MV-4-11 (cell line): ENCODE measurements at regions not wholly inside any gene's neighbourhood (a gene's known extent, or its start where the extent isn't known, plus 50 kb on each side); places are given as distances from the start of the nearest gene placed in this dataset.
A peak's percentile ranks its signal among the peaks of the same experiment; 100 is the strongest.

Experiments used
- DNase-seq: peaks from one replicate; lab custom pipeline; 2025; lab: John Stamatoyannopoulos, UW

- DNase-seq, result peak; percentile 86
Observed at GRCh38 chr2:64854773-64855237, 134.4 kb upstream of the SLC1A4 start.

GRCh38 chr2:64857581-64858471 lies 131.4 kb upstream of the SLC1A4 start:
- no peak for DNase-seq

- peak; percentile 35 for DNase-seq
Observed at GRCh38 chr2:64858541-64859311, 130.5 kb upstream of the SLC1A4 start.

DNA sequence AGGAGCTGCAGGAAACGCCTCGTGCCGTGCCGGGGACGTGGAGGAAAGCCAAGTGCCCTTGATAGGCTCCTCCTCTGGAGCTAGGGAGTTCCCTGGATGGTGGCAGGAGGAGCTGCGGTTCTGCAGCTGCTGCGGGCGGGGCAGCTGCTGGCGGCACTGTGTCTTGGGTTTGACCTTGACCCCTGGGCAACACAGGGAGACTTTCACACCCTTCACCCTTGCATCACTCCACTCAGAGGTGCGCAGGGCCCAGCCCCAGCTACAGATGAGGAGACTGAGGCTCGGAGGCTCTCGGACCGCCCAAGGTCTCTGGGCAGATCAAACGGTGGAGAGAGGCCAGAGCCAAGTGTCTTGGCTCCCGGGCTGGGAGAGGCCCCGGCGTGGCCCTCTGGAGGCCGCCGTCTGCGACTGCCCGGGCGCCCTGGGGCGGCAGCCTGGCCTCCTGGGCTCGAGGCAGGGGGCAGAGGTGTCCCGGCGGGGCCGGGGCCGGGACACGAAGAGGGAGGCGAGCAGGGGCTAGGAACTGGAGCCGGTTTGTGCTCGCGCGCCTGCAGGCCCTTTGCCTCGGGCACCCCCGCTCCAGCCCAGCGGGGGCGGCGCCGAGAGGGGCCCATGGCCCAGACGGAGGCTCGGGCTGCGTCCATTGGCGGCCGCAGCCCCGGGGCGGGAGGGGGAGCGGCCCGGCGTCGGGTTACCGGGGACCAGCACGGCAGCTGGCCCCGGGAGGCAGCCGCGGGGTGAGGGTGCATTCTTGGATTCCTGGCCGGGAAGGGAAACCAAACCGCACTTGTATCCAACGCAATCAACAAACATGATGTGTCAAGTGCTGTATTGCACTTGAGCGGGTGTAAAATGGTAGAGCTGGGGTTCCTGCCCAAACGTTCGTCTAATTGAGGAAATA lies 129.6 kb upstream of the SLC1A4 start:
- DNase-seq, result peak; percentile 93

DNA sequence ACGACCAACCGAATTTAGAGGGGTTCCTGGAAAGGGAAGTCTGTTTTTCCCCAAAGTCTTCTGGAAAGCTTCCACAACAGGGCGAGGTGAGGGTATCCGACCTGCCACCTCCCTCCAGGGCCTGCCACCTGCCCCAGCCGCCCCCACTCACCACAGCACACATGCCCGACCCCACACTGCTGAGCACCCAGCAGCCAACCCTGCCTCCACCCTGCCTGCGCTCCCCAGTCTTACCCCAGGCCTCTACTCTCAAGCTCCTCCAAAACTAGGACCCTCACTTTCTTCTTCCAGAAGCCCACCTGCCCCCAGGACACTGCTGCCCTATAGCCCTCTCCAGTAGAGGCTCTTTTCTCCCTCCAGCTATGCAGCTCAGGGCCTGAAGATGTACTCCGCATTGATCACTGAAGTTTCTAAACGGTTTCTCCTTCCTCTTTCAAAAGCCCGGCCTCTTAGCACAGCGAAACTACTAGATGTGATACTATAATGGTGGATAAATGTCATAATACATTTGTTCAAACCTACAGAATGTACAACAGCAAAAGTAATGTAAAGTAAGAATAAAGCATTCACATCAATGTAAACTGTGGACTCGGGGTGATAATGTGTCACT lies 128.8 kb upstream of the SLC1A4 start:
- peak; percentile 75 for DNase-seq

DNA sequence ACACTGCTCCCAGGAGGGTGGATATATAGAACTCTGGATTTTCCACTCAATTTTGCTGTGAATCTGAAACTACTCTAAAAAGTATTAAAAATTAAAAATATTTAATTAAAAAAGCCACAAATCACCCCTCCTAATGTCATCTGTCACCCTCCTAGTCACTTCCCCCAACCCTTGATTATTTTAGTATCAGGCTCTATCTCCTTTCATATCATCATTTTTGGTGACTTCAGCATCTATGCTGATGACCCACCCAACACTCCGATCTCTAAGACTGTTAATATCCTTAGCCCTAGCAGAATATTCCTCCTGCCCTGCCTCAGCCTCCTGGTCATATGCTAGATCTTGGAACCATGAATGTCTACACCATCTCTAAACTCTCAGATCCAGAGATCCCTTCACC lies 128.3 kb upstream of the SLC1A4 start:
- DNase-seq, result no peak

- peak; percentile 67 for DNase-seq
Observed at GRCh38 chr2:64861452-64862397, 127.5 kb upstream of the SLC1A4 start.

DNA sequence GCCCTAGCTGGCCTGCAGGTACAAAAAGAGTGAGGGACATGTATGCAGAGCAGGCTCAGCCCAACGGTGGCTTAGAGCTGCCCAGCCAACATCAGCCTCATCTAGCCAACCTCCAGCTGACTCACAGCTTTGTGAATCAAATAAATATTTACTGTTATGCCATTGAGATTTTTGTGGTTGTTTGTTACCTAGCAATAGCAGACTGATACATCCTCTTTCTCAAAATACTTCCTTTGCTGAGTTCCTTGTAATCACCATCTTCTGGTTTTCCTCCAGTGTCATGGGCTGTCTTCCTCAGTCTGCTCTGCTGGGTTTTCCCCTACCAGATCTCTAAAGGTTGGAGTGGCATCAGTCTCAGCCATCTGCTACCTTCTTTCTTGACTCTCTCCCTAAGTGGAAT lies 126.6 kb upstream of the SLC1A4 start:
- peak; percentile 48 for DNase-seq

GRCh38 chr2:64863097-64863820 lies 125.9 kb upstream of the SLC1A4 start:
- peak; percentile 74 for DNase-seq

GRCh38 chr2:64865073-64865830 lies 123.9 kb upstream of the SLC1A4 start:
- peak; percentile 43 for DNase-seq

GRCh38 chr2:64865831-64866345 lies 123.3 kb upstream of the SLC1A4 start:
- DNase-seq, result no peak

DNA sequence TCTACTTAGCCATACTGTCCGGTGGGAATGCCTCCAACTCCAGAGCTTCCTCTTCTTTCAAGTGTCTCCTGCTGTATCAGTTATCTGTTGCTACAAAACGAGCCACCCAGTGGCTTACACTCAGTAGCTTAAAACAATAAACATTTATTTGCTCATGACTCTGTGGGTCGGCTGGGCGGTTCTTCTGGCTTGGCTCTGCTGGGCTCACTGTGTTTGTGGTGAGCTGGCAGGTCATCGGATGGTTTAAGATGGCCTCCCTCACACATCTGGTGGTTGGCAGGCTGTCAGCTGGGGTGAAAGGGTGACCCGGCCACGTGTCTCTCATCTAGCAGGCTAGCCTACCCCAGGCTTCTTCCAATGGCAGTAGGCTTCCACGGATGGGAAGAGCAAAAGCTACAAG lies 122.4 kb upstream of the SLC1A4 start:
- peak; percentile 27 for DNase-seq

- DNase-seq, result no peak
Observed at GRCh38 chr2:64867253-64867996, 121.8 kb upstream of the SLC1A4 start.

GRCh38 chr2:64869126-64869525 lies 120.1 kb upstream of the SLC1A4 start:
- DNase-seq, result no peak

DNA sequence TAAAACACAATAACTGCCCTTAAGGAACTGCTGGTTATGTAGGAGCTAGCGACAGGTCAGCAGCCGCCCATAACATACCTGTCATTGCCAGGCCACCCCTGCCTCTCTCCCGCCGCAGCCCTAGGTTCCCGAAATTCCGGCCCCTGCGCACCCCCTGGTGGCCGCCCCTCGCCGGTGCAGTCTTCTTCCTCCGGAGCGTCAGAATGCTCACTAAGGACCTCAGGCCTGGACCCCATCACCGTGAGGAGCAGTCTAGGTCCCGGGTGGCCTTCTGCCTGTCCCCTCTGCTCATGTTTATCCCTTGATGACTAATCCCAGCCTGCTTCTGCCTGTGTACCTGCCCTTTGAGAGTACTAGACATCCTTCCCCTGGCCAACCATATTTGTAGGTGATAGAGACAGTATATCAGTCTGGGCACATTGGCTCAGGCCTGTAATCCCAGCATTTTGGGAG lies 115.7 kb upstream of the SLC1A4 start:
- DNase-seq, result peak; percentile 37

DNA sequence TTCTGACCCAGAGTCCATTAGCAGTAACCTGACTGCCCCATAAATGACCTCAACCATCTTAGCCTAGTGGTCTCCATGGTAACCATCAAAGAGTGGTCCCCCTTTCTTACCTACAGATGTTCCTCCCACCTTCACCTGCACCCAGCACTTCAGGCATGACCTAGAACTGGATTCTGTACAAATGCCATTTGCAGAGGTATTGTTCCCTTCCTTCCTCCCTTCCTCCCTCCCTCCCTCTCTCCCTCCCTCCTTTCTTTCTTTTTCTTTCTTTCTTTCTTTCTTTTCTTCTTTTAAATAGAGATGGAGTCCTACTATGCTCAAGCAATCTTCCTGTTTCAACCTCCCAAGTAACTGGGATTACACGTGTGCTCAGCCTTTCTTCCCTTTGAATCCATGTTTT lies 114.6 kb upstream of the SLC1A4 start:
- no peak for DNase-seq

DNA sequence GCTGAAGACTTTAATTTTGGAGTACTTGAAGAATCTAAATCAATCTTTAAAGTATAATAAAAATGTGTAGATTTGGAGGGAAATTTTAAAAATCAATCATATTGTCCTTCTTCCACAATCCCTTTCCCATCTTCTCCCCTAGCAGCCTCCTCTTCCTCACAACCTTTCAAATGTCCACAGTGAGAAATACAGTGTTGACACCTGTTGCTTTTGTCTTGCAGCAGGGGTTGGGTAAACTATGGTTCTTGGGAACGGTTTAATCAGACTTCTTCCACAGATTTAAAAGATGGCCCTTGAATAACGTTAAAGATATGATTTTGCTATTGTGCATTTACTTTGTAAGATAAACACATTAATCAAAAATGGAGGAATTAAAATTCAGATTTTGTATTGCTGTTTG lies 113.8 kb upstream of the SLC1A4 start:
- no peak for DNase-seq

GRCh38 chr2:64876137-64876647 lies 113.0 kb upstream of the SLC1A4 start:
- DNase-seq, result no peak
